Glutamatergic neuron (in vitro differentiated cells): ENCODE measurements at regions not wholly inside any gene's neighbourhood (a gene's known extent, or its start where the extent isn't known, plus 50 kb on each side); places are given as distances from the start of the nearest gene placed in this dataset.
A peak's percentile ranks its signal among the peaks of the same experiment; 100 is the strongest.

Experiments
- DNase-seq: peaks from one replicate; pipeline ENCODE4 v3.0.0; 2022
- H3K27ac Mint-ChIP-seq: one replicate; pipeline ENCODE4 v1.8.0; 2020; ENCODE audit warnings: mild to moderate bottlenecking, mixed read lengths, inconsistent platforms; ENCODE audit not compliant: unreplicated experiment
- H3K27me3 Mint-ChIP-seq: one replicate; pipeline ENCODE4 v1.8.0; 2020; ENCODE audit warnings: mild to moderate bottlenecking, moderate library complexity, mixed read lengths, inconsistent platforms; ENCODE audit not compliant: unreplicated experiment
- H3K36me3 Mint-ChIP-seq: one replicate; pipeline ENCODE4 v1.8.0; 2020; ENCODE audit warnings: mild to moderate bottlenecking, mixed read lengths, inconsistent platforms; ENCODE audit not compliant: unreplicated experiment
- H3K4me1 Mint-ChIP-seq: one replicate; pipeline ENCODE4 v1.8.0; 2020; ENCODE audit warnings: mild to moderate bottlenecking, low read depth, mixed read lengths, inconsistent platforms; ENCODE audit not compliant: unreplicated experiment
- H3K4me3 Mint-ChIP-seq: one replicate; pipeline ENCODE4 v1.8.0; 2020; ENCODE audit warnings: mild to moderate bottlenecking, mixed read lengths, inconsistent platforms; ENCODE audit not compliant: unreplicated experiment
- H3K9me3 Mint-ChIP-seq: one replicate; pipeline ENCODE4 v1.8.0; 2020; ENCODE audit warnings: mild to moderate bottlenecking, moderate library complexity, mixed read lengths, inconsistent platforms; ENCODE audit not compliant: unreplicated experiment
- CTCF ChIP-seq: fragments of 200-600 bp; sonication (generic); IDR thresholded peaks from one replicate; pipeline ENCODE4 v1.5.0; 2021; ENCODE audit not compliant: partially characterized antibody, unreplicated experiment

GRCh38 chr12:77725611-77726010 is 105.1 kb upstream of the NAV3 start:
- no peaks in the 10 kb centered on the region for H3K36me3 Mint-ChIP-seq
- H3K4me3 Mint-ChIP-seq = no peak overlapping the region
- H3K4me1 Mint-ChIP-seq = no peaks in the 10 kb centered on the region
- H3K27ac Mint-ChIP-seq = no peak overlapping the region
- H3K9me3 Mint-ChIP-seq = no peaks in the 10 kb centered on the region
- no peak for DNase-seq
- TF ChIP-seq CTCF = no peak
- H3K27me3 Mint-ChIP-seq = peaks cover 4% of the 10 kb centered on the region

GRCh38 chr12:77724367-77724957 is 106.2 kb upstream of the NAV3 start:
- H3K4me3 Mint-ChIP-seq = no peak overlapping the region
- no peak overlapping the region for H3K27ac Mint-ChIP-seq
- no peaks in the 10 kb centered on the region for H3K4me1 Mint-ChIP-seq
- no peak for DNase-seq
- peaks cover 4% of the 10 kb centered on the region for H3K27me3 Mint-ChIP-seq
- H3K36me3 Mint-ChIP-seq = no peaks in the 10 kb centered on the region
- H3K9me3 Mint-ChIP-seq = no peaks in the 10 kb centered on the region
- TF ChIP-seq CTCF = peak; percentile 44

- H3K4me1 Mint-ChIP-seq = no peaks in the 10 kb centered on the region
Measured at GRCh38 chr12:77723308-77723707, 107.4 kb upstream of the NAV3 start.

GRCh38 chr12:77722536-77722935 is 108.2 kb upstream of the NAV3 start:
- Mint-ChIP-seq H3K27ac (no peak overlapping the region), H3K4me1 (no peaks in the 10 kb centered on the region), H3K4me3 (no peak overlapping the region), H3K9me3 (no peaks in the 10 kb centered on the region), H3K27me3 (peaks cover 4% of the 10 kb centered on the region), H3K36me3 (no peaks in the 10 kb centered on the region)
- TF ChIP-seq CTCF = no peak
- DNase-seq = no peak

More at GRCh38 chr12:77723308-77723707, 107.4 kb upstream of the NAV3 start:
- DNase-seq = no peak
- Mint-ChIP-seq H3K4me3 (no peak overlapping the region), H3K36me3 (no peaks in the 10 kb centered on the region), H3K27me3 (peaks cover 4% of the 10 kb centered on the region), H3K27ac (no peak overlapping the region), H3K9me3 (no peaks in the 10 kb centered on the region)
- no peak for TF ChIP-seq CTCF

- Mint-ChIP-seq H3K9me3 (no peaks in the 10 kb centered on the region), H3K4me1 (no peaks in the 10 kb centered on the region), H3K27ac (no peak overlapping the region), H3K27me3 (peaks cover 2% of the 10 kb centered on the region), H3K4me3 (no peak overlapping the region), H3K36me3 (no peaks in the 10 kb centered on the region)
- peak; percentile 25 for TF ChIP-seq CTCF
- DNase-seq = no peak
Measured at GRCh38 chr12:77720258-77720657, 110.4 kb upstream of the NAV3 start.
